Left ventricle myocardium superior (tissue), 1 donor: ENCODE measurements at regions not wholly inside any gene's neighbourhood (a gene's known extent, or its start where the extent isn't known, plus 50 kb on each side); places are given as distances from the start of the nearest gene placed in this dataset.
A peak's percentile ranks its signal among the peaks of the same experiment; 100 is the strongest.
"Not testable (repeated sequence)": the region's sequence is repeated elsewhere in the genome, so short reads cannot be mapped to it uniquely, and the experiment has no call there.

Experiments
- ATAC-seq: fragments of 200-7000 bp; cut with Tn5 transposase; one replicate; pipeline ENCODE4 v1.9.1; 2020; ENCODE audit warnings: mild to moderate bottlenecking, moderate library complexity
- DNase-seq: peaks from one replicate; pipeline ENCODE4 v3.0.0-alpha.2; 2020
- intact Hi-C: fragments of 100-400 bp; cut with micrococcal nuclease; formaldehyde crosslinking; loops from one replicate; pipeline ENCODE4 v1.11.0; 2022
- donor health status: DM: no; HTN: yes; CAD: no; lungs with severe emphysema.

DNA sequence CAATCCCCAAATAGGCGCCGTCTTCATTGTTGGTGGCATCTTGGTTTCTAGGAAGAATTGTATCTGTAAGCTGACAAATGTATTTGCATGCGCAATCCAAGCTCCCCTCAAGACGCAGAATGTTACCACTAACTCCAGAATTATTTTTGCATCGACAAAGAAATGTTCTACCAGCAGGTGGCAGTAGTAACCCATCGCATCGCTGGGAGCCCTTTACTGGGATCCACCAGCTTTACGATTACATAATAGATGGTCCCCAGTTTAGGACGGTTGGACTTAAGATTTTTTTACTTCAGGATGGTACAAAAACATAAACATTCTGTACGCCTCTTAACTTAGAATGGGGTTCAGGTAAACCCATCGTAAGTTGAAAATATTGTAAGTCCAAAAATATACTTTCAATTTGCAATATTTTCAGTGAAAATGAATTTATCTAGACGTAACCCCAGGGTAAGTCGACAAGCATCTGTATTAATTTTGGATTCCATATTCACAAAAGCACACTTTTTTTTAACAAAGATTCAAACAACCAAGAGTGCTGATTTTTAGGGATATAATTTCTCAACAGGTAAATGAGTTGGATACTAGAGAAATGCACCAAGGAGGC, 114.0 kb upstream of the COBL start:
- intact Hi-C loops, result no loop called here
- peak; percentile 18 for ATAC-seq

DNA sequence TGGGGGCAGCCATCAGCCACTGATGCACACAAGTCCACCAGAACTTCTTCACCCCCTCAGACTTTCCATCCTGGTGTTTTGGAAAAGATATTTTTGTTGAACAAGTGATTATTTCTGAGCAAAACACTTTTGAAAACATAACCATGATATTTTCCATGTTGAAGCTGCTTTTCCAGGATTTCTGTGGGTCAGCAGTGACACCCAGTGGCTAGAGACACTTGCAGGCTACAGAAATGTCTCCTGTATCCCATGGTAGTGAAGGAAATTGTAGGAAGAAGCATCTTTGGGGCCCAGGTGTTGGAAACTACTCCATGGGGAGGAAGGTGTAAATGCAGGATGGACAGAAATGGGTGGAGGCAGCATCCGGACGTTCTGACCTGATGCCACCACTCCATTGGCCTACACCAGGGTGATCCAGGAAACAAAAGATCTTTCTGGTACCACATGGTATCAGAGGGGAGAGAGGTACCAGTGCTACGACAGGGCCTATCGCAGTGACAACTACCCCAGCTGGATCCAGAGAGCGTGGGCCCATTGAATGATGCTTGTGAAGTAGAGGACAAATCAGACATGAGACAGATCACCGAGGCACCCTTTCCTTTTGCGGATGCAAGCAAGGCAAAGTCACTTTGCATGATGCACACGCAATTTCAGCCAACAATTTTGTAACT, 111.7 kb upstream of the COBL start:
- DNase-seq (no peak), ATAC-seq (no peak)
- intact Hi-C loops, result no loop called here

More for the DNA sequence above, 114.0 kb upstream of the COBL start:
- no peak for DNase-seq

DNA sequence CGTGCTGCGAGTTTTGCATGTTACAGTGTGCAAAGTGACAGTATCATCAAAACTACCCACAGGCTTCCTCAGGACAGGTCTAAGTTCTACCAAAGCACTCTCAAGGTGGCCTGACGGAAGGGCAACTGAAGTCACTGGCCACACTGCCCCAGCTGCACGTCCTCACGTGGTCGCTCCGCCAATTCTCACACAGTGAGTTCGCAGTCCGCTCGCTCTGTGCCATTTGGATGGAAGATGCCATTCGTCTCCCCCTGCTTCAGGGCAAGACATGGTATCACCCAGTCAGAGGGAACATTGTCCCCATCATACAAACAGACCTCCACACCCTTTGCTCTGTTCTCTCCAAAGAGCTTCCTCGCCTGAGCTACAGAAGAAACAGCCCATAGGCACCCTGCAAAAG, 109.6 kb upstream of the COBL start:
- intact Hi-C loops, result no loop called here
- DNase-seq (no peak), ATAC-seq (no peak)

DNA sequence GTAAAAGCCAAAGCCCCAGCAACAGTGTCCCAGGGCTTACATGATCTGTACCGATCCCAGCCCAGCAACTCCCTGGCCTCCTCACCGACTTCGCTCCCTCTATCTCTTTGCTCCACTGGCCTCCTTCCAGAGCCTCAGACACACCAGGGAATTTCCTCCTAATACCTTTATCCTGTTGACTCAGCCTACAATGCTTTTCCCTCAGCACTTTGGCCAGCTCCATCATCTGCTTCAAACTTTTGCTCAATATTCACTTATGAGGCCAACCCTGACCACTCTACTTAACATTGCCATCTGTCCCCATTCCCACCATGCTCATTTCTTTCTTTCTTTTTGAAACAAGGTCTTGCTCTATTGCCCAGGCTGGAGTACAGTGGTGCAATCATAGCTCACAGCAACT, 93.3 kb upstream of the COBL start:
- DNase-seq, ATAC-seq: not testable (repeated sequence)

DNA sequence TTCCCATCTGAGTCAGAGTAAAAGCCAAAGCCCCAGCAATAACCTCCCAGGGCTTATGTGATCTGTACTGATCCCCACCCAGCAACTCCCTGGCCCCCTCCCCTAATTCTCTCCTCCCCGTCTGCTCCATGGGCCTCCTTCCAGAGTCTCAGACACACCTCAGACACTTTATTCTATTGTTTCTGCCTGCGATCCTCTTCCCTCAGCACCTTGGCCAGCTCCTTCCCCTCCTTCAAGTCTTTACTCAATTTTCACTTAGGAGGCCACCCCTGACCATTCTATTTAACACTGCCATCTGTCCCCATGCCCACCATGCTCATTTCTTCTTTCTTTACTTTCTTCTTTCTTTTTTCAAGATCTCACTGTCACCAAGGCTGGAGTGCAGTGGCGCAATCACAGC, 81.0 kb upstream of the COBL start:
- DNase-seq, ATAC-seq, intact Hi-C loops: not testable (repeated sequence)

More for the DNA sequence above, 93.3 kb upstream of the COBL start:
- intact Hi-C loops, result not testable (repeated sequence)

DNA sequence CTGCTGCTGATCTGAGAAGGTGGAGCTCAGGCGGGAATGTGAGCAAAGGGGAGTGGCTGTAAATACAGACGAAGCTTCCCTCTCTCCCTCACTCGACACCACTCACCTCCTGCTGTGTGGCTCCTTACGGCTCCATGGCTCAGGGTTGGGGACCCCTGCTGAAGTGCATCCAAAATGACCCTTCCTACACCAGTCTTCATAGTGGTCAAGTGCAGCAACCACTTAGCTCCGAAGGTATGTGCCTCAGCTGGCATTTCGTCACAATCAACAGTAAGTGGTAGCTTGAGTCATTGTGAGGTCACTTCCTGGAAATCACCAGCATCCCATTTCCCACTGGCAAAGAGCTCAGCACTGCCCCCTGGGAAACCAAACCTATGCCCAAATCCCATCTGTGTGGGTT, 76.4 kb upstream of the COBL start:
- intact Hi-C loops, DNase-seq, ATAC-seq: not testable (repeated sequence)

DNA sequence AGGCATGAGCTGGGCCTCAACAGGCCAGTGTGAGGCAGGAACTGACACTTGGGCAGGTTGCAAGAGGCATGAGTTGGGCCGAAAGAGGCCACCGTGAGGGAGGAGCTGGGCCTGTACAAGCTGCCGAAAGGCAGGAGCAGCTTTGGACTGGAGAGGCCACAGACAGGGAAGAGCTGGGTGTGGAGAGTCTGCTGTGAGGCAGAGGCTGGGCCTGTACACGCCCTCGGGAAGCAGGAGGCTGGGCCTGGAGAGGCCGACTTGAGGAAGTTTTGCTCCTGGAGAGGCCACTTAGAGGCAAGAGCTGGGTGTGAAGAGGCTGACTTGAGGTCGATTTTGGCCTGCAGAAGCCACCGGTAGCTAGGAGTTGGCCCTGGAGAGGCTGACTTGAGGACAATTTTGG, 73.3 kb upstream of the COBL start:
- DNase-seq, ATAC-seq, intact Hi-C loops: not testable (repeated sequence)

DNA sequence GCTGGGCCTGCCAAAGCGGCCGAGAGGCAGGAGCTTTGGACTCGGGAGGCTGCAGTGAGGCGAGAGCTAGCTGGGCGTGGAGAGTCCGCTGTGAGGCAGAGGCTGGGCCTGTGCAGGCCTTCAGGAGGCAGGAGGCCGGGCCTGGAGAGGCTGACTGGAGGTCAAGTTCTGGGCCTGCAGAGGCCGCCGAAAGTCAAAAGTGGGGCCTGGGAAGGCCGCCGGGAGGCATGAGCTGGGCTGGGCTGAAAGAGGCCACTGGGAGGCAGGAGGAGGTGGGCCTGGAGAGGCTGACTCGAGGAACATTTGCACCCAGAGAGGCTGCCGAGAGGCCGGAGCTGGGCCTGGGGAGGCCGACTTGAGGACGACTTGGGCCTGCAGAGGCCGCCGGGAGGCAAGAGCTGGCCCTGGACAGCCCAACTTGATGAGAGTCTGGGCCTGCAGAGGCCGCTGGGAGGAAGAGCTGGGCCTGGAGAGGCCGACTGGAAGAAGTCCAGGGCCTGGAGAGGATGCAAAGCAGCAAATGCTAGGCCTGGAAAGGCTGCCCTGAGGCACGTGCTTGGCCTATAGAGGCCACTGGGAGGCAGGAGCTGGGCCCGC, 72.7 kb upstream of the COBL start:
- ATAC-seq, DNase-seq: not testable (repeated sequence)

DNA sequence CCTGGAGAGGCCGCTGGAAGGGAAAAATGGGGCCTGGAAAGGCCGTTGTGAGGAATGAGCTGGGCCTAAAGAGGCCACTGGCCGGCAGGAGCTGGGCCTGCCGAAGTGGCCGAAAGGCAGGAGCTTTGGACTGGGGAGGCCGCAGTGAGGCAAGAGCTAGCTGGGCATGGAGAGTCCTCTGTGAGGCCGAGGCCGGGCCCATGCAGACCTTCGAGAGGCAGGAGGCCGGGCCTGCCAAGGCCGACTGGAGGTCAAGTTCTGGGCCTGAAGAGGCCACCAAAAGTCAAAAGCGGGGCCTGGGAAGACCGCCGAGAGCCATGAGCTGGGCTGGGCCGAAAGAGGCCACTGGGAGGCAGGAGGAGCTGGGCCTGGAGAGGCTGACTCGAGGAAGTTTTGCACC, 71.6 kb upstream of the COBL start:
- DNase-seq, intact Hi-C loops, ATAC-seq: not testable (repeated sequence)

More for the DNA sequence above, 72.7 kb upstream of the COBL start:
- intact Hi-C loops, result not testable (repeated sequence)

DNA sequence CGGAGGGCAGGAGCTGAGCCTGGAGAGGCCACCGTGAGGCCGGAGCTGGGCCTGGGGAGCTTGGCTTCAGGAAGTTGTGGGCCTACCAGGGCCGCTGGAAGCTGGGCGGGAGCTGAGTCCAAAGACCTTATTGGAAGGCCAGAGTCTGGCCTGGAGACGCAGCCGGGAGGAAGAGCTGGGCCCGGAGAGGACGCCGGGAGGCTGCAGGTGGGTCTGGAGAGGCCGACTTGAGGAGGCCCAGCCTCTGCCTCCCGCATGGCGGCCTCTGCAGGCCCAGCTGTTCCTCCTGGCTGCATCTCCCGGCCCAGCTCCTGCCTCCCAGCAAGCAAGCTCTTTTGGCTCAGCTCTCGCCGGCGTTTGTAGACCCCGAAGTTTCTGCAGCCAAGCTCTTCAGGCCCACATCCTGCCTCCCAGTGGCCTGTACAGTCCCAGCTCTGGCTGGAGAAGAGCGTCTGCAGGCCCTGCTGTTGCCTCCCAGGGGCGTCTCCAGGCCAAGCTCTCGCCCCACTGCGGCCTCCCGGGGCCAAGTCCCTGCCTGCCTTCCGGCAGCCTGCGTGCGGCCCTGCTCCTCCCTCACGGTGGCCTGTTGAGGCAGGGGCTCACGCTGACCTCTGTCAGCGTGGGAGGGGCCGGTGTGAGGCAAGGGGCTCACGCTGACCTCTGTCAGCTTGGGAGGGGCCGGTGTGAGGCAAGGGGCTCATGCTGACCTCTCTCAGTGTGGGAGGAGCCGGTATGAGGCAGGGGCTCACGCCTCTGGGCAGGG, 70.4 kb upstream of the COBL start:
- ATAC-seq, intact Hi-C loops, DNase-seq: not testable (repeated sequence)

DNA sequence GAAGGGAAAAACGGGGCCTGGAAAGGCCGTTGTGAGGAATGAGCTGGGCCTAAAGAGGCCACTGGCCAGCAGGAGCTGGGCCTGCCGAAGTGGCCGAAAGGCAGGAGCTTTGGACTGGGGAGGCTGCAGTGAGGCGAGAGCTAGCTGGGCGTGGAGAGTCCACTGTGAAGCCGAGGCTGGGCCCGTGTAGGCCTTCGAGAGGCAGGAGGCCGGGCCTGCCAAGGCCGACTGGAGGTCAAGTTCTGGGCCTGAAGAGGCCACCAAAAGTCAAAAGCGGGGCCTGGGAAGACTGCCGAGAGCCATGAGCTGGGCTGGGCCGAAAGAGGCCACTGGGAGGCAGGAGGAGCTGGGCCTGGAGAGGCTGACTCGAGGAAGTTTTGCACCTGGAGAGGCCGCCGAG, 69.6 kb upstream of the COBL start:
- intact Hi-C loops, ATAC-seq, DNase-seq: not testable (repeated sequence)

DNA sequence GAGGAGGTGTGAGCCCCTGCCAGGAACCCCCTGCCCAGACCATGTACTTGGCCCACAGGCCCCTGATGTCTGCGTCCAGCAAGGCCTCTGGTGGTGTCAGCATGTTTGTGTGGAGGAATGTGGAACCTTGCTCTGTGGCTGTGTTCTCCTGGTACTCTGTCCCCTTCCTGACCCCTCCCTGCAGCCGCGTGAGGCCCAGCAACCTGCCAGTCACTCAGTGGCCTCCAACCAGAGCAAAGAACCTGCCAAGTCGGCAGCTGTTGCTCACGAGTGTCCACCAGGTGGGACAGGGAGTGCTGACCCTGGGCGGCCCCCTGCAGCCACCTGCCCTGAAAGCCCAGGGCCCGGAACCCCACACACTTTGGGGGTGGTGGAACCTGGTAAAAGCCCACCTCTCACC, 65.6 kb upstream of the COBL start:
- DNase-seq, ATAC-seq, intact Hi-C loops: not testable (repeated sequence)

DNA sequence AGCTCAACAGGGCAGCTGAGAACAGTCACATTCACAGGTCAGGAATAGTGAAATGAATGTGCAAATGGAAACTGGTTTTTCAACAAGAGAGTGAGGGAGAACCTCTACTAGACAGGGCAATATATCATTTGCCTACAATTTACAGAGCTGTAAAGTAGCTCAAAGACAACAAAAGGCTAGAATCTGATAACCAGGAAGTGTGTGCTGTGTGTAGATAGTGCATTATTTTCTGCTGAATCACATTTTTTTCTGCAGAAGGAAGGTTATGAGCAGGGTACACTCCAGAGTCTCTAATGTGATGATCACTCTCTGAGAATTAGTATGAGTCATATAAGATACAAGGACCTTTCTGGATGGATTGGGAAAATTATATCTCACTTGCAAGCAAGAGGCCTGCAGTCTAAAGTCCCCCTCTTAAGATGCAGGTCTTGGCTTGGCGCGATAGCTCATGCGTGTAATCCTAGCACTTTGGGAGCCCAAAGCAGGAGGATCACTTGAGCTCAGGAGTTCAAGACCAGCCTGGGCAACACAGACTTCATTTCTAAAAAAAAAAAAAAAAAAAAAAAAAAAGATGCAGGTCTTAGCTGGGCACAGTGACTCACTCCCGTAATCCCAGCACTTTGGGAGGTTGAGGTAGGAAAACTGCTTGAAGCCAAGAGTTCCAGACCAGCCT, 59.9 kb upstream of the COBL start:
- intact Hi-C loops, result no loop called here
- DNase-seq, result no peak
- ATAC-seq, result no peak

DNA sequence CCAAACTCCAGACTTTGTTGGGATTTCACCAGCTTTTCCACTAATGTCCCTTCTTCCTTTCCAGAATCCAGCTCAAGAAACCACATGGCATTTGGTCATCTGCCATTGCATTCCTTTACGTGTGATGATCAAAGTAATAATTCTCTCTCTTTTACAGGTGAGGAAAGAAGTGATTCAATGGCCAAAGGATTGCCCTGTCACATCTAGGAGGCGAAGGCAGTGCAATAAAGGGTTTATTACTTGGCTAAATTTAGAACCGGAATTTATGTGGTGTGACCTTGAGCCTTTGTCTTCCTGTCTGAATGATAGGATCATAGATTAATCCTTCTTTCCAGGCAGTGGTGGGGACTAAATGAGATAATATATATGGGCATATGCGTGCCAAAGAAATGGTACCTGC, 58.3 kb upstream of the COBL start:
- DNase-seq (no peak), ATAC-seq (no peak)
- intact Hi-C loops, result no loop called here

DNA sequence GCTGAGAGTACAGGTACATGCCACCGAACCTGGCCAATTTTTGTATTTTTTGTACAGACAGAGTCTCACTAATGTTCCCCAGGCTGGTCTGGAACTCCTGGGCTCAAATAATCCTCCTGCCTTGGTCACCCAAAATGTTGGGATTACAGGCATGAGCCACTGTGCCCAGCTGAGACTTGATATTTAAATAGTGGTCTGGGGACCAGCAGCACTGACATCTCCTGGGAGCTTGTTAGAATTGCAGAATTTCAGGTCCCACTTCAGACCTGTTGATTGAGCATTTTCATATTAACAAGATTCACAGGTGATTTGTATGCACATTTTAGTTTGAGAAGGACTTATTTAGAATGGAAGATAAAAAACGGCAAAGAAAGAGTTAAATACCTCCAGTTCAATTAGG, 57.0 kb upstream of the COBL start:
- DNase-seq, ATAC-seq: not testable (repeated sequence)

DNA sequence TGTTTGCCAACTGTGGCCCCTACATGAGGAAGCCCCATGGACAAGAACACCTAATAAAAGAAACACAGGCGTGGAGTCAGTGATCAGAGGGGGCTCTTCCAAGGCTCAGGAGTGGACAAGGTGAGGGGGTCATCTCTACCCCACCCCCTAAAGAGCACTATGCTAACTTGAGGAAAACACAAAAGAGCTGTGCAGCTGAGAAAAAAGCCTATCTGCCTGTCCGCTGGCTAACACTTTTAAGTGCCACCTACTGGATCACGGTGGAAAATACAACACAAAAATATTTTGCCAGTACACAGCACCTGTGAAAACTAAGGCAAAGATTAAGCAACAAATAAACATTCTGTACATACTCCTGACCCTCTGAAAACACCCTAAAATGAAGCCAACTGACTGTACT, 53.1 kb upstream of the COBL start:
- no peak for ATAC-seq
- intact Hi-C loops, result loop anchor here (5.0 kb wide), 1 partner anchor 207 kb away; no protein-coding TSS in a partner anchor
- DNase-seq, result no peak

More for the DNA sequence above, 57.0 kb upstream of the COBL start:
- intact Hi-C loops, result not testable (repeated sequence)

DNA sequence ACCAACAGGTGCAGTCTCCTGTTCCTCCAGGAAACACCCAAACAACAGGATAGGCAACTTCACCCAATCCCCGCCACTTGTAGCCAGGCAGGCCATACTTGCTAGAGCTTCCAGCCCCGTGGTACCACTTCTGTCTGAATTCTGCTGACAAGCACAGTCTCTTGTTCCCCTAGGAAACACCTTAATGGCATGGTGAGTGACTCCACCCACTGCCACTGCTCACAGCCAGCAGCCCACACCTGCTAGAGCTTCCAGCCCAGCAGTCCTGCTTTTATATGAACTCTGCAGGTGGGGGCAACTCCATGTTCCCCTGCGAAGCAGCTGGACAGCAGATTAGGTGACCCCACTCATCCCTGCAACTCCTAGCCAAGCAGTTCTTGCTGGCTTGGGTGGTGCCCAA, 52.6 kb upstream of the COBL start:
- intact Hi-C loops, result loop anchor here (5.0 kb wide), 1 partner anchor 207 kb away; no protein-coding TSS in a partner anchor

DNA sequence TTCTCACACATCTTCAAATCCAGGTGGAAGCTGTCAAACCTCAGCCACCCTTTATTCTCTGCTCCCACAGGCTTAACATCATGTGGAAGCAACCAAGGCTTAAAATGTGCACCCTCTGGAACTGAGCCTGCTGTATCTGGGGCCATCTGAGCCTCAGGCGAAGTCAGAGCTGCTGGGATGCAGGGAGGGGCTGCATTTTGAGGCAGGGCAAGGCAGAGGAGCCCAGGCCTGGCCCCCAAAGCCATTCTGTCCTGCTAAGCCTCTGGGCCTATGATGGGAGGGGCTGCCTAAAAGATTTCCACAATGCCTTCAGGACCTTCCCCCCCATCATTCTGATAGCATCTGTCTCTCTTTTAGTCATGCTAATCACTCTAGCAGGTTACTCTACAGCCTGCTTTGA, 51.7 kb upstream of the COBL start:
- intact Hi-C loops, result loop anchor here (5.0 kb wide), 1 partner anchor 206 kb away; no protein-coding TSS in a partner anchor
- DNase-seq (no peak), ATAC-seq (no peak)

More for the DNA sequence above, 52.6 kb upstream of the COBL start:
- not testable (repeated sequence) for DNase-seq, ATAC-seq

DNA sequence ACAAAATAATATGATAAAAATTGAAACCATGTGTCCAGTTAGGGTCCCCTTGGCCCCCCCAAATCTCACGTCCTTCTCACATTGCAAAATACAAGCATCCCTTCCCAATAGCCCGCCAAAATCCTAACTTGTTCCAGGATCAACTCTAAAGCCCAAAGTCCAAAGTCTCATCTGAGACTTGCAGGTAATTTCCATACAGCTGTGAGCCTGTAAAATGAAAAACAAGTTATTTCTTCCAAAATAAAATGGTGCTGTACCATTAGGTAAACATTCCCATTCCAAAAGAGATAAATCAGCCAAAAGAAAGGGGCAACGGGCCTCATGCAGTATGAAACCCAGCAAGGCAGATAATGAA, 51.0 kb upstream of the COBL start:
- DNase-seq (no peak), ATAC-seq (no peak)

More for the DNA sequence above, 51.0 kb upstream of the COBL start:
- intact Hi-C loops, result loop anchor here (5.0 kb wide), 1 partner anchor 205 kb away; no protein-coding TSS in a partner anchor
